Right renal cortex interstitium (tissue), 3 donors: ENCODE measurements at regions not wholly inside any gene's neighbourhood (a gene's known extent, or its start where the extent isn't known, plus 50 kb on each side); places are given as distances from the start of the nearest gene placed in this dataset.
"Not testable (repeated sequence)": the region's sequence is repeated elsewhere in the genome, so short reads cannot be mapped to it uniquely, and the experiment has no call there.

Experiments
- DNase-seq, 3 donors: peaks; one replicate each; pipeline ENCODE4 v3.0.0-alpha.2; 2013; ENCODE audit warnings: low read depth in 3 of 3, low spot score in 2 of 3

- no peak for DNase-seq
Measured at GRCh38 chr7:81393018-81393417, 376.8 kb downstream of the HGF start.

- DNase-seq: no peak
Measured at GRCh38 chr7:81385370-81385769, 384.5 kb downstream of the HGF start.

- DNase-seq: no peak
Measured at GRCh38 chr7:81383846-81384245, 386.0 kb downstream of the HGF start.

GRCh38 chr7:81374641-81375040 is 395.2 kb downstream of the HGF start:
- DNase-seq: not testable (repeated sequence)

GRCh38 chr7:81370822-81371221 is 399.0 kb downstream of the HGF start:
- no peak for DNase-seq

- no peak for DNase-seq
Measured at GRCh38 chr7:81367326-81367931, 402.4 kb downstream of the HGF start.

GRCh38 chr7:81366546-81366945 is 403.3 kb downstream of the HGF start:
- no peak for DNase-seq

- no peak for DNase-seq
Measured at GRCh38 chr7:81361769-81362312, 408.0 kb downstream of the HGF start.

GRCh38 chr7:81355911-81356310 is 413.9 kb downstream of the HGF start:
- no peak for DNase-seq

GRCh38 chr7:81349044-81349443 is 420.8 kb downstream of the HGF start:
- no peak for DNase-seq

GRCh38 chr7:81339946-81340345 is 421.1 kb upstream of the SEMA3C start:
- DNase-seq: no peak

- no peak for DNase-seq
Measured at GRCh38 chr7:81333536-81333935, 414.7 kb upstream of the SEMA3C start.

GRCh38 chr7:81333004-81333403 is 414.2 kb upstream of the SEMA3C start:
- DNase-seq: no peak

- no peak for DNase-seq
Measured at GRCh38 chr7:81331061-81332018, 412.5 kb upstream of the SEMA3C start.

GRCh38 chr7:81330108-81330507 is 411.3 kb upstream of the SEMA3C start:
- DNase-seq: no peak

- DNase-seq: no peak
Measured at GRCh38 chr7:81327468-81328266, 408.8 kb upstream of the SEMA3C start.

- DNase-seq: no peak
Measured at GRCh38 chr7:81321949-81322348, 403.1 kb upstream of the SEMA3C start.

- no peak for DNase-seq
Measured at GRCh38 chr7:81317741-81318140, 398.9 kb upstream of the SEMA3C start.

GRCh38 chr7:81308643-81309322 is 389.9 kb upstream of the SEMA3C start:
- no peak for DNase-seq

- DNase-seq: no peak
Measured at GRCh38 chr7:81301815-81302214, 383.0 kb upstream of the SEMA3C start.
